CD4-positive, alpha-beta T cell treated with Interferon alpha-2 for 1 hour (primary cell): ENCODE measurements at regions not wholly inside any gene's neighbourhood (a gene's known extent, or its start where the extent isn't known, plus 50 kb on each side); places are given as distances from the start of the nearest gene placed in this dataset.

Source experiments
- DNase-seq, 2 donors: peaks; one replicate each; pipeline ENCODE4 v3.0.0-alpha.2; 2020 to 2022

DNA sequence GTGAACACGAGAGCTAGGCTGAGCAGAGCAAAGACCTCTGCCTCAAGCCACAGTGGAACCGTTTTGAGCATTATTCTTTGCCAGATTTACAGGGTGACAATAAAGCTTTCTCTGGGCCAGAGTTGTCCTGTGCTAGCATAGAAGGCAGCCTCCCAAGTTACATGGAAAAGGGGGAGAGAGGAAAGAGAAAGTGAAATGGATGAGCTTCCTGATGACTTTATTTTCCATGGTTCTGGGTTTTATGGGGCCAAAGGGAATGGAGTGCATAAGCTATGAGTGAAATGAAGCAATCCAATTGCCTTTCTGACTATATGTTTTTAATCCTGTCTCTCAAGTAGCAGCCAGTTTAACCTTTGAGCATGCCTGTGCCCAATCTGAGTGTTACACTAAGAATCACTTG, 428.4 kb downstream of the COG6 start:
- no peak for DNase-seq

DNA sequence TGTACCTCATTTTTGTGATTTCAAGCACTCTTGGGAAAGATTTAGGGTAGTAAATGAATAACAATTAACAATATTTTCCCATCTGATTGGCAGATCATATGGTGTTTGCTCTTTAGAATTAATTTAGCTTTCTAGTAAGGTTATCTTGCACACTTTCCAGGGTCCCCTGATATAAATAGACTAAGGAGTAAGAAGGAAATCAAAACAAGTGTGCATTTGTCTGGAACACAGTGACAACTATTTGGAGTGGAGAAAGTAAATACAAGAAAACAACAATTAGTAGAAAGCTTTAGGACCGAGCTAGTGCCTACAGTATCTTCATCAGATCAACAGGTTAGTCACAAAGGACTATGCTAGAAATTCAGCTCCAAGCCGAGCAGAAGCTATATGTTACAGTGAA, 429.5 kb downstream of the COG6 start:
- DNase-seq: no peak

DNA sequence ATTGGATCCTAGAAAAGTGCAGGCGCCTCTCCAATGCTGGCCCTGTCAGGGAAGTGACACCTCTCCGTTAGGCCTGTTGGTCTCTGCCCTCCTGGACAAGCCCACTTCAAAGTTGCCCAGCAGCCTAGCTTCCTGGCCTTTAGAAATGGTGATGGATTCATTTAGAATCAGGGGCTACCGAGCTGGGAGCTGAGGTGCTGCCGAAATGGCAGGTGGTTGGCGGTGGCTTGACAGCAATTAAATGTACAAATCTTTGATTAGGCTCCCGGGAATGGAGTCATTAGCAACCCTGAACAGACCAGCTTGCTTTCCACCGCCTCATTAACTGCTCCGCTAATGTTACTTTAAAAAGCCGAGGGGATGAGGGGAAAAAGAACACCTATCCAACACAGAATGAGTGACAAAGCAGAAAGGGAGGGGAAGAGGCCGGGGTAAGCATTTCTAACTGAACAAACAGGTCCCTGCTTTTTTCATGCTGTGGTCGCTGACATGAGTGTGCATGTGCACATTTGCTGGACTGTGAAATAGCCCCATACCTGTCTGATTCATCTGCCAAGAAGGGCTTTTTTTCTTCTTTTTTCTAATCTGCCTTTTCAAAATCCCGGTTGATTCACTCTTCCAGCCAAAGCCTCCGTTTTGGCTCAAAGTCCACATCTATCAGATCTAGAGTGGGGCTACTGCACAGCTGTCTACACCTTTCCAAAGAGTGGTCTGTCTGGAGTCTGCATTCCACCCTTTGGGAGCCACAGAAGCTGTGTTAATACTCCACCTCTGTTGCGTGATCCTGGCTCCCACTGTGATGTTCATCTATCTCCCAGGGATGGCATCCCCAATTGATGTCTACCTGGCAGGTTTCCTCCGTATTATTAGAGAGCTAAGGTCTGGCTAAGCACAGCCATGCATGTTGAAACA, 431.9 kb downstream of the COG6 start:
- no peak for DNase-seq

DNA sequence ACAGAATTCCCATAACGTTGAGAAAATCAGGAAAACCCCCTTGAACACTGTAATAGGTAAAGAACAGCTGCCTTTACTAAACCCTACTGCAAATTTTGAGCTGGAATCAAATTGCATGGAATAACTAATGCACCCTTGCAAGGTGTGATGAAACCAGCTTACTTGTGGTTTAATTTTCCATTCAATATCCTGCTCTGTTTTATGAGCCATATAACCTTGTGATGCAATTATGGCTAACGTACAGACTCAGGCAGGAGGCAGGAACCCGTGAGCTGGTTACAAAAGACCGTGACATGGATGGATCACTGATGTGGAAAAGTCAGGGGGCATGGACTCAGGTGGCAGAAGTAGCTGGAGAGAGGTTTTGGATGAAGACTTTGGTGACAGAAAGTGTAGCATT, 438.6 kb downstream of the COG6 start:
- DNase-seq: no peak

DNA sequence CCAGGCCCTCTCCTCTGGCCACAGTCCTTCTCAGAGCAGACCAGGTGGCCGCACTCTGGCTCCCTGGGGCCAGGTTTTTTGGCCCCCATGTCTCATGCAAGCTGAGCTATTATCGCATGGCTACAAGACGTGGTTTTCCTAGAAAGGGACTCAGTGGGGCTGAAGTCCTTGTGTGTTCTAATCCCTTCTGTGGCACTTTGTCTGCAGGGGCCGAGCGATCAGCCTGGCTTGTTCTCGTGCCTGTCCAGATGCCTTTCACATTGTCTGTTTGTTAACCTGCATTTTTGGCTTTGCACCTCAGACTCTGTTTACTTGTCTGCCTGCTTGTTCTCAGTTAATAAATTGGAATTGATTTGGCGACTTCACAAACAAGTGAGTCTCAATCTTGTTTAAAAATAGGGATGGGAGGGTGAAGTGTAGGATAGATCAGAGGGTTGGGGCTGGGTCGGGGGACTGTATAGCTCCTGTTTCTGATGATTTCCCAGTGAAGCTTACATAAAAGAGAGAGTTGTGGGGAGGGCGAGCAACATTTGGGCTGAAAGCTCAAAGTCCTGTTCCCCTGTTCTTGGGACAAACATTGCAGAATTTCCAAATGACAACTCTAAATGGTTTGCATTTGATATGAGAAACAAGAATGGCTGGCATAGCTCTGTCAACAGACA, 440.4 kb downstream of the COG6 start:
- DNase-seq: no peak

DNA sequence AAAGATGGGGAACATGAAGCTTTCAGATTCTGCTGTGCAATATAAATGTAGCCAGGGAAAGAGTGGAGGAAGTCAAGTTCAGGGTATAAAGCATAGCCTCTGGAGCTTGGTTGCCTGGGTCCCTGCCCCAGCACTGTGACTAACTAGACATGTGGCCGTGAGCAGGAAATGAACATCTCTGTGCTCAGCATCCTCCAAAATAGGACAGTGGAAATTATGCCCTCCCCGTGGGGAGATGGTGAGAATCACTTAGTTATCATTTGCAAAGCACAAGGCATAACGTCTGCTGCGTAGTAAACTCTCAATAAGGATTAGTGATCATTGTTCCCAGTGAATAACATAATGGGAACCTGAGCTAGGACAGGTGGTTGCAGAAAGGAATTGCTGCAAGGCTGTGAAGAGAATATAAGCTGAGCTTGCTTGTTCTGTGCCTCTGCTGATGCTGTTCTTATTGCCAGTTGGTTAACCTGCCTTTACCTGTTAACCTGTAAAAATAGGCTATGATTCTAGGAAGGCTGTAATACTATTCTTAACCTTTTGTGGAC, 441.0 kb downstream of the COG6 start:
- DNase-seq: peak in 1 of 2 donors; percentile 19

DNA sequence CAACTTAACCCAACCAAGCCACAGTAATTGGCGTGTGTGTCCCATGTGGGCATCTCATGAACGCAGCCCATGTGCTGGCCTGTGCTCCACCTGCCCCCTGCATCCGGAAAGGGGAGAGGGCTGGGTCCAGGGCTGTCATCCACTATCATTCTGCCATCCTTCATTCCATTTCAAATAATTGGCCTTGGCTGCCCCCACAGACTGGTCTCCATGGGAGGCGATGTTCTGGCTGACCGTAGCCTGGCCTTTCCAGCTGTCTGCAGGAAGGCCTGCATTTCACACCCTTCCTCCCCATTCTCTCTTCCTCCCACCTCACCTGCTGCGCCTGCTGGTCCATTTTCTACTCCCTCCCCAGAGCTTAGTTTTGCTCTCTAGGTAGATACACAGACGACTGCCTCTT, 442.8 kb downstream of the COG6 start:
- no peak for DNase-seq

DNA sequence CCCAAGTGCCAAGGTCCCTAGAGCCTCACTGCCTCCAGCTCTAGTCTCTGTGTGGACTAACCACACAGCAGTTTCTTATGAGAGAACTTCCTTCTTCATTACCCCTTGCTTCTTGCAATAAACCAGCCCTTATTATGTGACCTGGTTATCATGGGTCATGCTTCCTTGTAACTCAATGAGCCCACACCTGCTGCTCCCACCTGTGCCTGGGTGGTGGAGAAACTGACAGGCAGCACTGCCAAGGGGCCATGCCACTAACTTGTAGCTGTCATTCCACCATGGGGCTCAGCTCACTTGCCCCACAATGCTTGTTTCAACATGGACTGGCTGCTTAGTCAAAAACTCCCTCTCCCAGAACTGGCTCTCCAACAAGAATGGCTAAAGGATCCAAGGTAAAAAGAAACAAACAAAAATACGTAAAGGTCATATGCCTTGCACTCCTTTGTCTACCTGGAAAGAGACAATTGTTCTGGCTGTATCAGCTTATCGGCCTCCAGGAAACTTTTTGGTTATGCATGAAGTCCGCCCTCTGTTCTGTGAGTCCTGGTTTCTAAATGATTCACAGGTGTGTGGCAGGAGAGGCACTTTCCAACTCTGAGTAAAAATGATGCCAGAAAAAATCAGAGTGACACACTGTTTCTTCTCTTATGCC, 446.4 kb downstream of the COG6 start:
- DNase-seq: no peak

DNA sequence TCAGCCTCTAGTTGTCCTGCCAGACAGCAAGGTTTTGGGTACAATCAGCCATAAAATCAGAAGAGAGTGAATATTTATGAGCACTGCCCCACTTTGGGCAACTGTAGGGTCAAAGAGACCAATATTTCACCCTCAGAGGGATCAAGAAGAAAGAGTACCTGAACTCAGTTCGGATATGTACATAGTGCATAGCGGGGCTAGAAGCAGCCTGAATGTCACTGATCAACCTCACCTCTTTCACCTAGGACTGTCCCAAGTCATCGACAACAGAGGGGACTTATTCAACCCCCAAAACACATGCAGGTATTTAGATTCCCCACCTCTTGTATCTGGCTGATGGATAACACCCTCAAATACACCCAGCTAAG, 446.9 kb downstream of the COG6 start:
- DNase-seq: no peak

DNA sequence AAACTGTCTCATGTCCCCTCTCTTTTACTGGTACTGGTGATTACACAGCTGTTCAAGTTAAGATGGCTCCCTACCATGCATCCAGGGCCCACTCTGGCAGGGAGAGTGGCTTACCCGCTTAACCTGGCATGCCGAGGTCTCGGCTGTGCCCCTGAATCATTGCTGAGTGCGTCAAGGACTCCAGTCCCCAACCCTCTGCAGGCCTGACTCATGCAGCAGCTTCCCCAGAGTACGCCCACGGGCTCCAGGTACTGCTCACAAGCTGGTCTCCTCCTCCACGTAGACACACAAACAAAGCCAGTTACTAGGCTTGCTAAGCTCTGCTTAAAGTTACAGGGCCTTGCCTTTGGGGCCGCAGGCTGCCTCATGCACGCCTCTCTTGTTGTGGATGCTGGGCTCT, 447.4 kb downstream of the COG6 start:
- DNase-seq: peak in 1 of 2 donors; percentile 8

DNA sequence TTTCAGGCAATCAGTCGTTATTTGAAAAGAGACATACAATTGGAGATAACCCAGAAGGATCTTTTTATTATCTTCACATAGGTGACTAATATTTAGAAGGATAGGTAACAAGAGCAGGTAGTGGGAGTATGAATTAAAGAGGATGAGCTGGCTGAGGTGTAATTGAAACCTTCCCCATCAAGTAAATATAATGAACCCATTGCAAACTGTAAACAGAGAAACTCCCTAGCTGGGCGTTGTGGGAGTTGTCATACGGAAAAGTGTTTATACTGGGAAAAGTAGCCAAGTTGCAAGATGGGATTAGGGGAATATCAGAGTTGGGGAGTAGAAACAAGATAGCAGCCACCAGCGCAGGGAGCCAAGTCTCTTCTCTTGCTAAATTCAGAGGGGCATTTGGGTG, 448.4 kb downstream of the COG6 start:
- no peak for DNase-seq

DNA sequence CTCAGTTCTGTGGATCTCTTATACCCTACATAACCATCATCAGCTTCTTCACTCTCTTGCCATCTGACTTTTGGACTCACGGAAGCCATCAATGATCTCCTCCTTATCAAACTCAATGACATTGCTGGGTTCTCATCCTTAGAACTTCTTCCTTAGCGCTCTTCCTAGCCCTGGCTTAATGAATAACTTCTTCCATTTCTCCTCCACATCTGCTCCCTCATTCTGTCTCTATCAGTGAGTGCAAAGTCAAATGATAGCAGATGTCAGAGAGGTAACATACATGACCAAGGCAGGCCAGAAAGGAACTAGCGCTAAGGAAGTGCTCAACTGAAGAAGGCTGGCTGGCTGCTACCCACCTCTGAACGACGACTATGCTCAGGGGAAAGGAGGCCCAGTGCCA, 449.8 kb downstream of the COG6 start:
- DNase-seq: no peak

DNA sequence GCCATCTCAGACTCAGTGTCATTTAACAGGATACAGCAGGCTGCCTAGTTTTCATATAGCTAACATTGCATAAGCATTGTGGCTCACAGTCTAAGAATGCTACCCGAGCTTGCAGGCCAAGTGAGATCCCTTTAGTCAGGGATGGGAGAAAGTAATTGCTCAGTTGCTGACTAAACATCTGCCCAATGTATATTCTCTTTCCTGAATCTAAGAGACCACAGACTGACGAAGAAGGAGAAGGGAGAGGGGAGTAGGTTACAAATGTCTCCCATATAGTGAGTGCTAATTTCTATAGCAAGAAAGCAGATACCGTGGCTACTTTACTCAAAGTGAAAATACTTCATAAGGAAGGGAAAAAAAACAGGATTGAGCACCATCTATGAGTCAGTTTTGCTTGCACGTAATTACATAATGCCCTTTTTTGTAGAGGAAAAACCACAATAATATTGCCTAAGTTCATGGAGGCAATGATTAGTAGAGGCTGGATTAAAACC, 453.9 kb downstream of the COG6 start:
- DNase-seq: no peak

DNA sequence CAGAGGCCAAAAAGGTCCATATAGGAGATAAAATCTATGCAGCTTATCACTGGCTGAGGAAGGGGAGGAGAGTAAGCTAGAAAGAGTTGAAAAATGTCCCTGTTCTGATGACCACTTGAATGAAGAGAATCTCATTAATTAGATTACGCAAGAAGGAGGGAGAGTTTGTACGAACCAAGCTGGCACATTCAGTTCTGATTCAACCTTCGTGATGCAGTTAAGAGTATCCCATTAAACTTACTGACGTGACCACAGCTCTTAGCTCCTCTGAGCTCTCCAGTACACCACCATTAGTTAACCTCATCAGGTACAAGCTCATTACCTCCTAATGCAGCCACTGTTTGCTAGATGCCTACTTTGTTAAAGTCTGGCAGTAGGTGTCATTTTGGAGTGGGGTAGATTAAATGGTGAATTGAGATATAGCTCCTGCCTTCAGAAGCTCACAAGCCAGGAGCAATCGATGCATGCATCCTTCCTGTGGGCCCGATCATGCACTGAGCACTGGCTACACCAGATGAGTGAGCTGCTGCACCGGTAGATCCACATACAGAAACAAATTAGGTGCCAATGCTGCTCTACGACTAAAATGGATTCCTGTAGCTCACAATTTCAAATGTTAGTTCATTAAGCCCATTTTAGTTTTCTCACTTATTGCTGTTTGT, 458.3 kb downstream of the COG6 start:
- DNase-seq: no peak

DNA sequence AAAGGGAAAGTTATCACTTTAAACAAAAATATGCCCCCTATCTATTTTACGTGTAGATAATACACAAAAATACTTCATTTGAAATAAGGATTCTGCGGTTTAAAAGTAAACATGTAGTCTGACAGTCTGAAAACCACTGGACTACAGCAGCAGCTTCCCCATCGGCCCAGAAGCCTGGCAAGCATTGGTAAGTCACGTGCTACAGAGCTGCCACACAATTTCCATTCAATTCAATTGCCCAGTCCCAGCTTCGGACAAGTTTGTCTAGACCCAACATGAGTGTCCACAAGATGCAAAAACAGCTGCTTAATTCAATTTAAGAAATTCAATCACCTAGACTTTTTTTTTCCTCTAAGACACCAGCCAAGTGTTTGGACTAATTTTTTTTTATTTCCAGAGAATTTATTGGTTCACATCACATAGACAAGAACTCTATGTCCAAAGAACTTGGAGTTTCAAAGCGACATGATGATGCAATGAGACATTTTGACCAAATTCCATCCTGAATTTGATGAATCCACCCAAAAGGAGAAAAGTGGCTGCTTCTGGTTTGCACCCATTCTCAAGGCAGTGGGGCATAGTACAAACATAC, 458.9 kb downstream of the COG6 start:
- DNase-seq: no peak

DNA sequence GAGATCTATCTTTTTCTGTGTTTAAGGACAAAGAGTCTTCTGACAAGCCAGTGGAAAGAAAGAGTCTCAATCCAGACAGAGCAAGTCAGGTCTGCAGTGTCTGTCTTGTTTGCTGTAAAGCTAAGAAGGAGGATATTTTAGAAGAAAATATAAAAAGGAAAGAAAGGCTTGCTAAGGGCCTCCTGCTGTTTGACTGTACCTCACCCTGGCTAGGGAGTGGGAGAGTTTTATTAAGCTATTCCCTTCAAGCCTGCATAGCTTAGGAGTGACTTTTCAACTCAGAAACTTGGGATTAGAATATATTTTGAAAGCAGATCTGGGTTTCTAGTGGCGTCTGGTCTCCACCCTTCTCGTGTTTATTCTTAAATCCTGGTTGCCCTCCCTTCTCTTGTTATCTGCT, 460.0 kb downstream of the COG6 start:
- no peak for DNase-seq

DNA sequence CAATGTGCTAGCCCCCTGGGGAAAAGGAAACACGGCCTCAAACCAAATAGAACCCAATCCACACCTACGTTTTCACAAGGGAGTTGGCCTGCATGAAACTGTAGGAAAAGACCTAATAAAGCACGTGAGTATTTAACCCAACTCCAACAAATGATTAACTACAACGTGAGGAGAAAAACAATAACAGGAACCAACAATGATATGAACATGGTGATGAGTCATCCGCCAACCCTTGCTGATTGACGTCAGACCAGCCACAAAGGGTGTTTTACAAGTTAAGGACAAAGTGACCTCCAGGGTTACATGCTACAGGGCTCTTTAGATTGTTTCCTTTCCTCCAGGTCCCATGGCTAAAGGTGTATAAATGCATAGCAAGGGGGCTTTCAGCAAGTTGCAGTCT, 460.5 kb downstream of the COG6 start:
- peak; percentile 22 to 47 for DNase-seq

DNA sequence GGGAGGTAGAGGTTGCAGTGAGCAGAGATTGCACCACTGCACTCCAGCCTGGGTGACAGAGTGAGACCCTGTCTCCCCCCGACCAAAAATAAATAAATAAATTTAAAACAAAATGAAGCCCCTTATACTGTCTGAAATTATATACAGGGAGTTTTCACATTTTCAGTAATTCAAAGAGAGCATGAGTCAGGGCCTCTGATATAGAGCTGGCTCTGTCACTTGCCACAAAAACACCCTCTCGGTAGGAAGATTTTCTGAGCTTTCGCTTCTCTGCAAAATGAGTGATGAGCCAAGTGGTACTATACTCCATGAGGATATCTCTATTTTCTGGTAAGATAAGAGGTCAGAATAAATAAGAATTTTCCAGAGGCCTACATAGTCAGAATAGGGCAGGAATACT, 462.9 kb downstream of the COG6 start:
- DNase-seq: no peak

DNA sequence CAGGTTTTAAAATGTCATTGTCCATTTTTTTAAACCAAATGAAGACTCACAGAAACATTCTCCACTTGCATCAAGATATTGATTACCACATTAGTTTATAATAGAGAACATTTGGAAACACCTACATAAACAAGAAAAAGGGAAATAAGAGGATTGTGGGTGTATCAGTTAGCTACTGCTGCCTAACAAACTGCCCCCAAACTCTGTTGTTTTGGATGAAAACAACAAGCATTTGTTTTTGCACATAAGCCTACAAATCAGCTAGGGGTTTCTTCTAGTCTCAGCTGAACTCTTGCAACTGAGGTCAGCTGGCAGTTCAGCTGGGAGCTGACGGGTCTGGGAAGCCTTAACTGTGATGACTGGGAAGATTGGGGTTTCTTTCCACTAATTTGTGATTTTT, 464.4 kb downstream of the COG6 start:
- no peak for DNase-seq

DNA sequence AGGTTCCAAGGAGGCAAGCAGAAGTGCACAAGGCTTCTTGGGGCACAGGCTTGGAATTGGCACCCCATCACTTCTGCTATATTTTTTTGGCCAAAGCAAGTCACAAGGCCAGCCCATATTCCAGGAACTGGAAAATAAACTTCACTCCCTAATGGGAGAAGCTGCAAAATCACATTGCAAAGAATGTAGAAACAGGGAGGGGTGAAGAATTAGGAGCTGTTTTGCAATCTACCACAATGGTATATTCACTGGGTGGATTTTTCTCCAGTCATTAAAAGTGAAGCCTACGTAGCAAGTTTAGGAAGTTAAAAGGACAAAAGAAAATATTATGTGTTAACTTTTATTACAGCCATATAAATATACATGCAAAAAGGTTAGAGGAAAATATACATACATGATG, 464.8 kb downstream of the COG6 start:
- no peak for DNase-seq

DNA sequence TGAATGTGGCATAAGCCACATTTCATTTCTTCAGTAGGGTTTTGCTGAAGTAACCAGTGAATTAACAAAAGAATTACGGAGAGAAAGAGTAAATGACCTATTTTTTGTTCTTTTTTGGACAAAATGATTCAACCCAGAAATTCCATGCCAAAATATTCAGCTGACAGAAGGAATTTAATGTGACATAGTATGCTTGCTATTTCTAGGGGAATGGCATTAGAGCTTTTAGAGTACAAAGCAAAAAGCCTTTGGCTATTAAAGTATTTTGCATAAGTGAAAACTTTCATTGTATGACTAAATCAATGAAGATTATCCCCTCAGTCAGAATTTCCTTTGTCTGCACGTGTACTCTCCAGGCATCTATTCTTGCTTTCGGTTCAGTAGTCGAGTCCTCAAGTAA, 465.3 kb downstream of the COG6 start:
- no peak for DNase-seq

DNA sequence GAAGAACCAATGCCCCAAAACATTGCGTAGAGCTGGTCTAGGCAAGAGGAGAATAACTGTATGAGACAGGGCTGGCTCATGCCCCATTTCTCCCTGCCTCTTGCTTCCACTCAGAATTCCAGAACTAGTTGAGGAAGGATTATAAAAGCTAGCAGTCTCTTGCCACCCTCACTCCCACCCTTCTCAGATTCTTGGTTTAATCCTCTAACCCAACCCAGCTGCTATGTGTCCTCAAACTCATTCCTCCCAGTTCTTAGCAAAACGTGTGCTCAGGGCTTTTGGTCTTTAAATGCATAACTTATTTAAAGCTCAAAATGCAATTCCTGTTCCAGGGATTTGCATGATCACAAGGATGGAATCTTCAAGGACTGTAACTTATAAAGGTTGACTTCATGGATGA, 466.3 kb downstream of the COG6 start:
- no peak for DNase-seq
